Stimulated activated CD4-positive, alpha-beta T cell treated with anti-CD3 and anti-CD28 coated beads, Interleukin-4, amount 100 ng/mL, for 1 hour (primary cell): ENCODE measurements at regions not wholly inside any gene's neighbourhood (a gene's known extent, or its start where the extent isn't known, plus 50 kb on each side); places are given as distances from the start of the nearest gene placed in this dataset.
"Not testable (repeated sequence)": the region's sequence is repeated elsewhere in the genome, so short reads cannot be mapped to it uniquely, and the experiment has no call there.

Experiments used
- DNase-seq: peaks from one replicate; pipeline ENCODE4 v3.0.0-alpha.2; 2020

DNA sequence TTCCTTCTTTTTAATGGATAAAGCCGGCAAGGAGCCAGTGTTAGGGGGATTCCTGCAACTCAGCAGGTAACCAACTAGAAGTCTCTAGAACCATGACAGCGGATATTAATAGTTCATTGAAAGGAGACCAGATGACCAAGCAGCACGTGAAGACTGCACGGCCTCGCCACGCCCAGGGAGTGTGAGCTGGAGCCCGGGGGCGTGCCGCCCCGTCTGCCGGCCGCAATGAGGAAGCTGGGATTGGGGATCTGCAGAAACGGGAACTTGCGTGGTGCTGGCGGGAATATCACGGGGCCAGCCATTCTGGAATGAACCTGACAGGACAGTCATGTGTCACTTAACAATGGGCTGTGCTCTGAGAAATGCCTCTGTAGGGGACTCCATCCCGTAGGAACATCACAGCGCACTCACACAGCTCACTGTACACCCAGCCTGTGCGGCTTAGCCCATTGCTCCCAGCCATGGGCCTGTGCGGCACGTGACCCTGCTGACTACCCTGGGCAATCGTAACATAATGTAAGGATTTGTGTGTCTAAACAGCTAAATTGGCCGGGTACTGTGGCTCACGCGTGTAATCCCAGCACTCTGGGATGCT, 4092.8 kb upstream of the TPTE start:
- DNase-seq: not testable (repeated sequence)

DNA sequence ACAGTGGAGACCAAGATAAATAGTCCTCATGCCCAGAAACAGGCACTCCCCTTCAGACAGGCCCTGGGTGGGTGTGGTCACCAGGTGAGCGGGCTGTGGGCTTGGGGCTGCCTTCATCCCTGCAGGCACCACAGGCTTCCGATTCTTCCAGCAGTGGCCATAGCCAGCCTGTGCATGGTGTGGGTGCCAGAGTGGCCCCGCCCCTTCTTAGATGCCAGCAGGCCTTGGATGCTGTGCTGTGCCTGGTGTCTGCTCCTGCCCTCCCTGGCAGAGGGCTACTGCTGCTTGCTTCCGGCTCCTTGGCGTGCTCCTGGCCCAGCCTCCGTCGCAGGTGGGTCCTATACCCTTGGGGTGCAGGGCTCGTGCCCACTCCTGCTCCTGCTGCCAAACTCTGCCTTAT, 4091.5 kb upstream of the TPTE start:
- DNase-seq: not testable (repeated sequence)

DNA sequence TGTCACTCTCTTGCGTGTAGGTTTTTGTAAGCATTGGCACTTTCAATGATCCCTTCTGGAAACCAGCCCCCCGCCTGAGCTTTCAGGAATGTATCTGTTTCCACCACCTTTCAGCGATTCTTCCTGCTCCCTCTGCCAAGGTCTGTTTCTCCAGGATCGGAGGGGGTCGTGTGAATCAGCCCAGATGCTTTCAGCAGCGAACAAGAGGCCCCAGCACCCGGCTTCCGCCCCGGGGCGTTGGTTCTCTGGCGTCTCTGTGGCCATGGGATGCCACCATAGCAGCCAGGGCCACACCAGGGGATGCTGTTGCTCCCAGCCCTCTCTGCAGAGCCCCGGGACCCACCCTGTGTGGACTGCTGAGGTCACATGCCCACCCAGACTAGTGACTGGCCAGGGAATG, 4088.2 kb upstream of the TPTE start:
- DNase-seq: not testable (repeated sequence)

DNA sequence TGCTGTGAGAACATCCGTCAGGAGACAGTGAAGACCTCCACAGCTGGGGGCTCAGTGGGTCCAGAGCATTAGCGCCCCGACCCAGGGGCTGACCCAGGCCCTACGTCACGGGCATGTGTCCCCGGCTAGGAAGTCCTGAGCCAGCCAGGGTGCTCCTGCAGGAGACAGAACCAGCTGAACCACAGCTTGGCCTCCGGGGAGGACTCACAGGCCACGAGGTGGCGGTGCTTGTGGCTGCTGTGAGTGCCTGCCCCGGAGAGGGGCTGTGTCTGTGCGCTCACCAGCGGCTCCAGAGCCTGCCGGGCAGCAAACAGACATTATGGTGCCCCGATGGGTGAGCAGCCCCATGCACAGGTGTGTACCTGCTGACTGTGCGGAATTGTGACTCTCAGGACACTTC, 4085.2 kb upstream of the TPTE start:
- DNase-seq: not testable (repeated sequence)

DNA sequence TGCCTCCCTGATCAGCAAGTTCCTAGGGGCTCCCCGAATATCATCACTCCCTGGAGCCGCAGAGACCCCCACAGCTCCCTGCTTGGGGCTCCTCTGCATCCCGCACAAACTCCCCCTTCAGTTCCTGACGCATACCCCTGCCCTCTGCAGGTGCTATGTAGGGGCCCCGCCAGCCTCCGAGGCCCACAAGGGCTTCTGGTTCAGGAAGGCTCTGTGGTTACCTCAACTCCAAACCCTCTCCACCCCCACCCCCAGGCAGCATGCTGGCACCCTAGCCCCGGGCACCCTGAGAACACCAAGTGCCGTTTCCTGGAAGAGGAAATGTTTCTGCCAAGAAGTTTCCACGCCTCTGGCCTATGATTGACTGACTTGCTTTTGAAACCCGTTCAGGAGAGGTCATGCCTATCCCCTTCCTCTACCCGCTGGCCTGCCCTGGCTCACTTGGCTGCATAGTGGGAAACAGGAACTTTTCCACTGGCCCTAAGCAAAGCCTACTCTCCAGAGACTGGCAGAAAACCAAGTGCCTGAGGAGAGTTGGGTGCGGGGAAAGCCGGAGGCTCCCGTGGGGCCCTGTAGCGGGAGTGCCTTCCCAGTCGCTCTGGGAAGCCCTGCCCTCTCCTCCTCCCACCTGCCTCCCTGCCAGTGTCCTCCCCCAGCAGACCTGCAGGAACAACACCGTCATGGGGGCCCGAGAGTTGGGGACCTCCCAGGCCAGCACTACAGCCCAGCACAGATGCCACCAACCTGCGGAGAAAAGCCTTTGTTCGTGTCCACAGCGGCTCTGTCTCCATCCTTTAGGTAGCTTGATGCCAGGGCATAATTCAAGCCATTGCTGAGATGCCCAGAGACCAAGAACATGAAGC, 4084.2 kb upstream of the TPTE start:
- not testable (repeated sequence) for DNase-seq

DNA sequence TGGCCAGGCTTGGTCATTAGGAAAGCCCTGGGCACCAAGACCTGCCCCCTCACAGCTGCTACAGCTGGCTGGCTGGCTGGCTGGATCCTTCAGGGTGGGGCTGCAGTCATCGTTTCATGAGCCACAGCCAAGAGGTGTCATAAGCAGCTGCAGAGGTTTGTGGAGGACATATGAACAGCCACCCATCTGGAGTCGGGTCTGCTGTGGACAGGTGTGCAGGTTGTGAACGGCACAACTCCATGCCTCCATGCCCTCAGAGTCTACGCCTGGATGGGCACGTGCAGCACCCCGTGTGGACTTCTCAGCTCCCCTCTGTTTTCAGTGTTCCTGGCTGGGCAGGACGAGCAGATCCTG, 4083.6 kb upstream of the TPTE start:
- DNase-seq: not testable (repeated sequence)

DNA sequence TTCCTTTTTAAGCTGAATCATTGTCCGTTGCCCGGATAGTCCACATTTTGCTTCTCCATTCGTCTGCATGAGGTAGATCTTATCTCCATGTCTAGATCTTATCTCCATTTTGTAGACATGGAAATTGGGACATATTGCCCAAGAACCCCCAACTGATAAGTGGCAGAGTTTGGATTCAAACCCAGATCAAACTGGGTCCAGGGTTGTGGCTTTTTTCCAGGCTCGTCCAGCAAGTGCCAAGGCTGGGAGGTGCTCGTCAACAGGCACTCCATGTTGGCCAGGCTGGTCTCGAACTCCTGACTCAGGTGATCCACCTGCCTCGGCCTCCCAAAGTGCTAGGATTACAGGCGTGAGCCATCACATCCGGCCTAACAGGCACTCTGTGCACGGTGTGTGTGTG, 4082.3 kb upstream of the TPTE start:
- DNase-seq: not testable (repeated sequence)

DNA sequence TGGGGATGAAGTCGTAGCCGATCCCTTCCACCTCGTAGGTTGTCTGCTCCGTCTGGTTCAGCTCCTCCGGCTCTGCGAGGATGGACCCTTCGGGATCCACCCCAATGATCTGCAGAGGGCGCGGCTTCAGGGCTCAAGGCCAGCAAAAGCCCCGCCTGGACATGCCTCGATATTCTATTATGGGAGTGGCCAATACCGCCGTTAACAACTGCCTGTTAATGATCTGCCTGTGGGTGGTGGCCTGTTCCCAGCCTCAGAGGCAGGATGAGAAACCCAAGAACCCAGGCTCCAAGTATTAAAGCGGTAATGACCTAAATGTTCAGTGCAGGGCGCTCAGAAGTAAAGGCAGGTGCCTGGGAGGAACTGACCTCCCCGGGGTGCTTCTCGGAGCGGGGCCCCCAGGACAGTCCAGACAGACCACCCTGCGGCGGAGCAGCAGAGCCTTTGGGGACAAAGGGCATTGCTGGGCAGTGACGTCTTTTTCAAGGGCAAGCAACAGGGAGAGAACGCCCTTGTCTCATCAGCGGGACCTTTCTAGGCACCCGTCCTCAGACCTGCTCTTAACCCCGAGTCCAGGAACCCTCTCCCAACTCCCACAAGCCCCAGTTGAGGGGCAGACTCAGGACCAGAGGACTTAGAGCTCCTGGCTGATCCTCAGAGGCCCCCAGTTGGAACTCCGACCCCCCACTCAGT, 4066.6 kb upstream of the TPTE start:
- not testable (repeated sequence) for DNase-seq

DNA sequence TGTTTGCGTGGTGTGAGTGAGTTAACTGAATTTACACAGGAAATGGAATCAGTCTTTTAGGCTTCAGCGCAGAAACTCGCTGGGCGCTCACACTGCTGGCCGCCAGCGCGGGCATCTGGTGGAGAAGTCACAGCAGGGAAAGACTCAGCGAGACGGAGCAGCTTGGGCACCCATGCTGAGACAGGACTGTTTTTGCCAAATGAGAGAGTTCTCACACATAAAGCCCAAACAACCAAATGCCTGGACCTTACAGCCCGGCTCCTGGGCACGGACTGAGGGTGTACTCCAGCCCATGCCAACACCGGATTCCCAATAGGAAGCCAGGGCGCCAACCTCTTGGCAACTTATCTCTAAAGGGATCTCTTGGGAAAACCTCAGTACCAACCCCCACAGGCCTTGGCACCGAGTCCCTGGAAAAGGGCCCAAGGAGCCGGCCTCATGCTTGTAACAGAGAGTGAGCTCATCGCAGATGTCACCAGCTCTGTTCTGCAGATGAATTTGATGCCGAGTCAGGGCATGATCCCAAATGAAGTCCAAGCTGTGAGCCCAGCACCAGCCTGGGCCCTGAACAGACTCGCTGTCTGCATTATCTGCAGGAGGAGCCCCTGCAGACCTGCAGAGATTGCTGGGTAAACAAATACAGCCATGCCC, 4065.2 kb upstream of the TPTE start:
- not testable (repeated sequence) for DNase-seq

DNA sequence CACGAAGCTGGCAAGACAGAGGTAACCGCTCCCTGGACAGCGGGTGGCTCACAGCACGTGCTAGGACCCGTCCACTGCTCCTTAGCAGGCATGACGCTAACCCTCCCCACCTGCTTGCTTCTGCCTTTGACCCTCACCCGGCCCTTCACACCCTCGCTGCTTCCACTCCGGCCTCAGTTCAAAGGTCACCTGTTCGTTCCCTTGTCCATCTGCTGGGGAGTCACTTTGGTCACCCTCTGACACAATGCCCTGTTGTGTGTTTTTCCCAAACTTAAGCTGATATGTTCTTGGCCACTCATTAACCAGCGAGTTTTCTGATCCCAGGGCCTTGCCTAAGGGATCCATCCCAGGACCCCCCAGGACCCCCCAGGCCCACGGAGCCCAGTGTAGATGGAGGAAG, 4061.6 kb upstream of the TPTE start:
- DNase-seq: not testable (repeated sequence)

DNA sequence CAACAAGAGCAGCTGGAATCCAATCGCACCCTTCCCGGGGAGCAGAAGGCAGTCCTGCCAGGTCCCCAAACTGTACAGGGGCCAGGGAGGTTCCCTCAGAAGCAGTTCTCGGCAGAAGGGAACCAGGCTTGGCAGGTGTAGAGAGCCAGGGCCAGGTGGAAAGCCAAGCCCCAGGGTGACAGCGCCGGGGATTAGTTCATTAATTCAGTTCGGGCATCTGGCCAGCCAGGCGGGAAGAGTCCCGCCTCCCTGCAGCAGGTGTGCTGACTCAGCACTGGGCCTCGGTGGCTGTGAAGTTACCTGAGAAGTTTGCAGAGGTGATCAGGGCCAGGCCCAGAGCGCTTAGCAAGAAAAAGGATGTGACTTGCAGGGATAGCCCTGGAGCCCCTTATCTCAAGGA, 4060.0 kb upstream of the TPTE start:
- DNase-seq: not testable (repeated sequence)

DNA sequence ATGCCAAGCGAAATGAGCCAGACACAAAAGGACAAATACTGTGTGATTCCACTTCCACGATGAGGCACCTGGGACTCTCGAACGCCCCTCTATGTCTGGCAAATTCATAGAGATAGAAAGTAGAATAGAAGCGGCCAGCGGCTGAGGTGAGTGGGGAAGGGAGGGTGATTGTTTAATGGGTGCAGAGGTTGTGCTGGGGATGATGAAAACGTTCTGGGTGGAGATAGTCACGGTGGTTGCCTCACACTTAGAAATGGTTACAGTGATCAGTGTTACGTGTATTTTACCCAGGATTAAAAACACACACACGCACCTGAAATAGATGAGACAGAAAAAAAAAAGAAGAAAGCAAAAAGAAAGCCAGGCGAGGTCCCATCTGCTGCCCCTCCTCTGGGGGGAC, 4057.0 kb upstream of the TPTE start:
- not testable (repeated sequence) for DNase-seq

DNA sequence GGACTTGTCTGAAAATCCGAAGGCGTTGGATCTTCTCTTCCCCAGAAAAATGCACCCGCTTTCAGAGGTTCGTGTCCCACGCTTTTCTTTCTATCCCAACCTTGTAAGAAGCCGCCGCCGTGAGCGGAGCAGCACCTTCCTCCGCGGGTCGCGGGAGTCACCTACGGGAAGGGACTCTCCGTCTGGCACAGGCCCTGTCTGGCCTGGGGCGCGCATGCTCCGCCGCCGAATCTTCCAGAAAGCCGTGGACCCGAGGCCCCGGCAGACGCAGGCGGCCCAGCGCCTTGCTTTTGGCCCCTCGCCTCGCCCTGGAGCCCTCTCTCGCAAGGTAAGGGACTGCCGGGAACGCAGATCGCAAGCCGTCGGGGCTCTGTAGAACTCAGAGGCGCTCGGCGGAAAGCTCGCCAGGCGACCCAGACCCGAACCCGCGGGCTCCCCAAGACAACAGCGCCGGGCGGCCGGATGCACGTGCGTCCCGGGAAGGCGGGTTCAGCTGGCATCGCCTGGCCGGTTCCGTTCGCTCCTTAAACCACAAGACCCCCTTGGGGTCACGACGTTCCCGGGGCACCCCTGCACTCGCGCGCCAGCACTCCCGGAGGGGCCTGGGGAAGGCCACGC, 4055.2 kb upstream of the TPTE start:
- DNase-seq: not testable (repeated sequence)

DNA sequence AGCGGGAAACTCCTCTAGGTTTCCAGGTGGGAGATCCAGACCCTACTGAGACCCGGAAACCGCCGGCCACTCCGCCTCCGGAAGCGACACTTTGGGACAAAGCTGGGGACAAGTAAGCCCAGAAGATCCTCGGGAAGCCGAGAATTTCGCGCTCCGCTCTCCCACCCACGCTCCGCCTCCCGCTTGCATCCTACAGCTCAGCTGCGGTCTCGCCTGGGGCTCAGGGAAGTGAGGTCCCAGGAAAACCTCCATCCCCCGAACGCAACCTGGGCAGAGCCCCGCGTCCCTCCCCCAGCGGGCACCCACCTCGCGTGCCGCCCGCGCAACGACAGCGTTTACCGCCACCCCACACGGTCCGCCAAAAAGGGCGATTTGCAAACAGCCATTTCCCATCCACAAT, 4054.7 kb upstream of the TPTE start:
- not testable (repeated sequence) for DNase-seq

DNA sequence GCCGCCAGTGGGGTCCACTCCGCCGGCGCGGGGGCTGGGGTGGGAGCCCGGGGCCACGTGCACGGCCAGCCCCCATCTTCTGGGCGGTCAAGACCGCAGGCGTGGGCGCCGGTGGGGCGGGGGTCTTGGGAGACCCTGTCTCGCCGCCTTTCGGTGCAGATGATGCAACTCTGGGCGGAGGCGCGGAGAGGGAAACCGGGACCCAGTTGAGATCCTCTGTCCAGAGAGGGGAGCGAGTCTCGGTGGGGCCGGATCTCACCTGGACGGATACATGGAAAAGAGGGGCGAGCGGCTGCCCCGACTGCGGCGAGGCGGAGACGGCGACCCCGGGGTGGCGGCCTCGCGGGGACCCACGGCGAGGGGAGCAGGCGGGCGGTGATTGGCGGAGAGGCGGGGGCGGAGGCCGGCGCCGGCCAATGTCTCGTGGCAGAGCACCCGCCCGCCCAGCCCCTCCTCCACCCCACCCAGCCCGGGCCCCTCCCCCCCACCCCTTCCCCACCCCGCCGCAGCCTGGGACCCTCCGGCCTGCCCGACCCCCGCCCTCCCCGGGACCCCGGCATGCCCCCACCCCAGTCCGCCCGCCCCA, 4054.1 kb upstream of the TPTE start:
- not testable (repeated sequence) for DNase-seq

DNA sequence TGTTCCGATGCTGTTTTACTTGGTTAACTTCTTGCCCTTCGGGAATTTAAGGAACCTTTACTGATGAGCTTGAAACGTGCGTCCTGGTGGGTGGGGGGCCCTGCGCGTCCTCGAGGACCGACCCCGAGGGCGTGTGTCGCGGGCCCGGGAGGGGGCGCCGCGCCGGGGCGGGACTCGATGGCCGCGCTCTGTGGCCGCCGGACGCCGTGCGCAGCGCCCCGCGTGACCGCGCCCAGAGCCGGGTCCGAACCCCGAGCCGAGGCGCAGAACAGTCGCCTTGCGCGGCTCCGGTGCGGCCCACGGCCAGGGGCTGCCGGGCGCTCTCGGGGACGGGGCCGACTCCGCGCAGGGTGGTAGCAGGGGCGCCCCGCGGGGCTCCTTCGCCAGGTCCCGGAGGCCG, 4053.5 kb upstream of the TPTE start:
- DNase-seq: not testable (repeated sequence)

DNA sequence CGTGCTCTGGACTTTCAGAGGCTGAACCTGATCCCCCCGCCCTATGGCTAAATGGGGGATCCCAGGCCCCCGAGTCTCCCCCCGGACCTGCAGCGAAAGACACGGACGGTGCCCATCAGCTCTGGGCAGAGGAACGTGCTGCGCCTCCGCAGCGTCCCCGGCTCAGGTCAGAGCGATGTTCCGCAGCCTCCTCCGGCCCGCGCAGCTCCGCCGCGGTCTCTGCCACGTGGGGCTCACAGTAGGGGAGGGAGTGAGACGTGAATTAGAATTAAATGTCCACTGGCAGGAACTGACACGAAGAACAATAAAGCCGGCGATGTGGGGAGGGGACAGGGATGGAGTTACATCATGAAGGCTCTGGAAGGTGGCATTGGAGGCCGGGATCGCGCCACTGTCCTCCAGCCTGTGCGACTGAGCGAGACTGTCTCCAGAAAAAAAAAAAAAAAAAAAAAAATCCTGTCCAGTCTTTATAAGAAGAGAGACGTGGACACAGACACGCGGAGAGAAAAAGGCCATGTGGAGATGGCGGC, 4053.0 kb upstream of the TPTE start:
- DNase-seq: not testable (repeated sequence)

DNA sequence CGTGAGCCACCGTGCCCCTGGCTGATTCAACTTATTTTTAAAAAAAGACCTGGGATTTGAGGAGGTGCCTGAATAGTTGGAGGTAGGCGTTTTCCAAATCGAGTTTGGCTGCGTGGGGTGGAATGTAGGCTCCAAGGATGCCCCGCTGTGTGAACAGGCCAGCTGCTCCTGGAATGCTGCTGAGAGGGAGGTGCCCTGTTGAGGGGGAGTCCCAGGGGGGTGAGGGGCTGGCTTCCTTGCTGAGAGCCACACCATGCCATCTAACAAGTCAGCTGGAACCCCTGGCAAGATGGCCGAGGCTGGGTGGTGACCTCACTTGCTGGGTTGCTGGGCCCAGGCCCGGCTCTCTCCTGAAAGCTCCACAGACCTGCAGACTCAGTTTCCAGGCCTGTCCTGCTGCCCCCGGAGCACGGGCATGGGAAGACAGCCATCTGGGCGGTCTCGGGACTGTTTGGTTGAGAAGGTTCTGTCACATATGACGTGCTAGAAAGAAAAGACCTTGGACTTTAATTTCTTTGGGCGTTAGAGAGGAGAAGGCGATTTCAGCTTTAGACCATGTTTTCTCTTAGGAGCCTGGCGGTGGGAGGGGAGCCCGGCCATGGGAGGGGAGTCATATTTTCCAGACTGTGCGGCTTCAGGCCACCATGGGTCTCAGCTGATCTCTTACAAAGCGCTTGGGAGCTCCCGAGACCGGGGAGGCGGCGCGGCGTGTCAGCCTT, 4047.0 kb upstream of the TPTE start:
- DNase-seq: not testable (repeated sequence)

DNA sequence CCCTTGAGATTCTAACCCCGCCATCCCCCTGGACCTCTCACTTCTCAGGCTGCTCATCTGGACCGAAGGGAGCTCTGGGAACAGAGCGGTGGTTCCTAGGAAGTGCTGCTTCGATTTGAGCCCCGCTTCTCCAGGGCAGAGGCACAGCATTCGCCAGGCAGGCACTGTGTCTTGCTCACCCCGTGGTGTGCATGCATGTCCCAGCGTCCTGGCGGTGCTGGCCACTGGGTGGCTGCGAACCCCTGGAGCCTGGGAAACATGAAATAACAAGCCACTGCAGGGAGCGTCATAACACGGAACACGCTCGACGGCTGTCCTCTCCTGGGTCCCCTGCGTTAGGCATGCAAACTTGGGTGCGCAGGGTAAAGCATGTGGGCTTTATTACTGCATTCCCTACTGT, 4040.3 kb upstream of the TPTE start:
- DNase-seq: not testable (repeated sequence)

DNA sequence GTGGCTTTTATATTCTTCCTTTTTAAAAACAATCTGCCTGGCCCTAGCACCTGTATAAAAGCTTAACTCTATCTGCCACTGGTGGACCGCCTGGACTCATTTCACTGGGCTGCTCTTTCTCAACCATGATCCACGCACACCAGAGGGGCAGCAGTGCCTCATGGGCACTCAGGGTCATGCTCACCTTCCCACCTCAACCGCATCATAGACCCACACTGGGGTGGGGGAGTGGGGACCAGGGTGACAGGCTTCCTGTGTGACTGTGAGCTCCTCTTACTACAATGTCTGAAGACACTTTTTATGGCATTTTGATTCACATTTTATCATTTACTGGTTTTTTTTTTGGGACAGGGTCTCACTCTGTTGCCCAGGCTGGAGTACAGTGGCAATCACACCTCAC, 4038.8 kb upstream of the TPTE start:
- DNase-seq: not testable (repeated sequence)

DNA sequence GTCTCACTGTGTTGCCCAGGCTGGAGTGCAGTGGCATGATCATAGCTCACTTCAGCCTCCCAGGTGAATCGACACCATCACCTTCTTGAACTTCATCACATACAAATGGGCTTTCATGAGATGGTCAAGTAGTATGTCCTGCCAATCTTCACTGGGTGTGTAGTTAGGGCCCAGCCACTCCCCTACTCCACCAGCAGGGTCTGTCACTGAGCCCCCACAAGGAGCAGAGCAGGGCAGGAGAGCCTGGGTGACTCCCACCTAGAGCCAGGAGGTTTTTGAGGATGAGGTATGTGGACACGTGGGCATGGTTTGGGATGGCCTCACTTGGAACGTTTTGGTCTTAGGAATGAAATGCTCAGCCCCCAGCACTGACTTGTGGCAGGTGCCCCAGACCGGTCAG, 4037.7 kb upstream of the TPTE start:
- DNase-seq: not testable (repeated sequence)
